GM23338 (cell line): ENCODE measurements at regions not wholly inside any gene's neighbourhood (a gene's known extent, or its start where the extent isn't known, plus 50 kb on each side); places are given as distances from the start of the nearest gene placed in this dataset.

Experiments
- ATAC-seq: fragments of 200-7000 bp; cut with Tn5 transposase; 3 replicates; pipeline ENCODE4 v1.9.1; 2020
- DNase-seq: peaks from one replicate; pipeline ENCODE4 v3.0.0-alpha.2; 2015; ENCODE audit warnings: low spot score
- H2AFZ ChIP-seq: fragments of 200-600 bp; sonication (generic); 2 replicates; pipeline ENCODE4 v1.8.0; 2016; ENCODE audit warnings: antibody characterized with exemption, mild to moderate bottlenecking, moderate library complexity
- H3F3A ChIP-seq: fragments of 200-600 bp; sonication (generic); replicated peaks from 2 replicates; pipeline ENCODE4 v1.8.0; 2017; ENCODE audit warnings: antibody characterized with exemption, mixed run types, low read depth
- H3K27ac ChIP-seq: fragments of 200-600 bp; sonication (generic); 2 replicates; pipeline ENCODE4 v1.6.1; 2016; ENCODE audit warnings: low read depth
- H3K27me3 ChIP-seq: fragments of 200-600 bp; sonication (generic); 2 replicates; pipeline ENCODE4 v1.8.0; 2016; ENCODE audit warnings: mild to moderate bottlenecking, mixed run types, moderate library complexity; ENCODE audit not compliant: insufficient read depth
- H3K36me3 ChIP-seq: fragments of 200-600 bp; sonication (generic); 2 replicates; pipeline ENCODE4 v1.8.0; 2016; ENCODE audit warnings: mild to moderate bottlenecking; ENCODE audit not compliant: insufficient read depth
- H3K4me1 ChIP-seq: fragments of 200-600 bp; sonication (generic); 2 replicates; pipeline ENCODE4 v1.8.0; 2016; ENCODE audit warnings: mild to moderate bottlenecking, moderate library complexity; ENCODE audit not compliant: insufficient read depth
- H3K4me2 ChIP-seq: fragments of 200-600 bp; sonication (generic); 2 replicates; pipeline ENCODE4 v1.7.1; 2017; ENCODE audit warnings: mixed run types
- H3K4me3 ChIP-seq: fragments of 200-600 bp; sonication (generic); 2 replicates; pipeline ENCODE4 v1.6.1; 2016; ENCODE audit warnings: mixed run types
- H3K79me2 ChIP-seq: fragments of 200-600 bp; sonication (generic); replicated peaks from 2 replicates; pipeline ENCODE4 v1.8.0; 2017; ENCODE audit warnings: mild to moderate bottlenecking; ENCODE audit not compliant: insufficient read depth
- H3K9me2 ChIP-seq: fragments of 200-600 bp; sonication (generic); 2 replicates; pipeline ENCODE4 v1.8.0; 2017; ENCODE audit not compliant: insufficient read depth
- H4K20me1 ChIP-seq: fragments of 200-600 bp; sonication (generic); replicated peaks from 2 replicates; pipeline ENCODE4 v1.8.0; 2017; ENCODE audit warnings: mild to moderate bottlenecking; ENCODE audit not compliant: insufficient read depth
- H3K27ac Mint-ChIP-seq: 2 replicates; pipeline ENCODE4 v1.8.0; 2020; ENCODE audit warnings: inconsistent platforms, mild to moderate bottlenecking, moderate library complexity, mixed read lengths
- H3K27me3 Mint-ChIP-seq: 3 replicates; pipeline ENCODE4 v1.8.0; 2022; ENCODE audit warnings: low read depth, mild to moderate bottlenecking, moderate library complexity, mixed read lengths, inconsistent platforms; ENCODE audit not compliant: insufficient read depth, poor library complexity
- H3K36me3 Mint-ChIP-seq: 3 replicates; pipeline ENCODE4 v1.8.0; 2021; ENCODE audit warnings: low read depth, mild to moderate bottlenecking, inconsistent platforms, moderate library complexity, mixed read lengths
- H3K4me1 Mint-ChIP-seq: 3 replicates; pipeline ENCODE4 v1.8.0; 2020; ENCODE audit warnings: mild to moderate bottlenecking, inconsistent platforms, mixed read lengths
- H3K4me3 Mint-ChIP-seq: 3 replicates; pipeline ENCODE4 v1.8.0; 2021; ENCODE audit warnings: moderate library complexity, mild to moderate bottlenecking, inconsistent platforms, mixed read lengths
- H3K9me3 Mint-ChIP-seq: 3 replicates; pipeline ENCODE4 v1.8.0; 2020; ENCODE audit warnings: moderate library complexity, mild to moderate bottlenecking, inconsistent platforms, mixed read lengths
- CREB1 ChIP-seq: fragments of 250-450 bp; sonication (Bioruptor Pico); IDR thresholded peaks from 2 replicates; pipeline ENCODE4 v1.5.0; 2020; ENCODE audit warnings: low read depth, mild to moderate bottlenecking, moderate library complexity
- EZH2 ChIP-seq: fragments of 200-600 bp; sonication (generic); IDR thresholded peaks from one replicate; pipeline ENCODE4 v1.8.0; 2017; ENCODE audit warnings: antibody characterized with exemption, mild to moderate bottlenecking, low read depth; ENCODE audit not compliant: unreplicated experiment
- EZH2phosphoT487 ChIP-seq: fragments of 200-600 bp; sonication (generic); IDR thresholded peaks from one replicate; pipeline ENCODE4 v1.8.1; 2018; ENCODE audit warnings: antibody characterized with exemption; ENCODE audit not compliant: unreplicated experiment
- JUNB ChIP-seq: IDR thresholded peaks from one replicate; pipeline ENCODE4 v1.6.1; 2016; ENCODE audit warnings: antibody characterized with exemption; ENCODE audit not compliant: unreplicated experiment
- NANOG ChIP-seq: IDR thresholded peaks from 2 replicates; pipeline ENCODE4 v1.6.1; 2016; ENCODE audit warnings: antibody characterized with exemption, borderline replicate concordance
- POLR2AphosphoS5 ChIP-seq: IDR thresholded peaks from 2 replicates; pipeline ENCODE4 v1.6.1; 2016; ENCODE audit warnings: antibody characterized with exemption, low read depth
- REST ChIP-seq: IDR thresholded peaks from one replicate; pipeline ENCODE4 v1.6.1; 2018; ENCODE audit warnings: antibody characterized with exemption; ENCODE audit not compliant: unreplicated experiment
- STAT1 ChIP-seq: IDR thresholded peaks from one replicate; pipeline ENCODE4 v1.6.1; 2016; ENCODE audit warnings: antibody characterized with exemption; ENCODE audit not compliant: unreplicated experiment
- ZNF114 ChIP-seq: fragments of 250-450 bp; sonication (Bioruptor Pico); IDR thresholded peaks from 2 replicates; pipeline ENCODE4 v1.5.0; 2020; ENCODE audit warnings: mild to moderate bottlenecking, moderate library complexity
- ZNF331 ChIP-seq: fragments of 250-450 bp; sonication (Bioruptor Pico); IDR thresholded peaks from 2 replicates; pipeline ENCODE4 v1.5.0; 2020; ENCODE audit warnings: low read depth, mild to moderate bottlenecking, moderate library complexity
- TF ChIP-seq, protein P1 (sequence below), 2 experiments: fragments of 200-600 bp in 1 of 2; sonication (generic) in 1 of 2; conservative IDR thresholded peaks; 2 replicates each; pipeline versions ENCODE4 v1.5.1 to v1.6.1; 2016 to 2017; ENCODE audit warnings: antibody characterized with exemption in 2 of 2, low read depth in 2 of 2, mild to moderate bottlenecking in 2 of 2, moderate library complexity in 1 of 2
- TF ChIP-seq, protein P2 (sequence below): fragments of 250-450 bp; sonication (Bioruptor Pico); IDR thresholded peaks from 2 replicates; pipeline ENCODE4 v1.5.0; 2020; ENCODE audit warnings: mild to moderate bottlenecking, moderate library complexity
- TF ChIP-seq, protein P3 (sequence below): IDR thresholded peaks from 2 replicates; pipeline ENCODE4 v1.6.1; 2016; ENCODE audit warnings: antibody characterized with exemption

DNA sequence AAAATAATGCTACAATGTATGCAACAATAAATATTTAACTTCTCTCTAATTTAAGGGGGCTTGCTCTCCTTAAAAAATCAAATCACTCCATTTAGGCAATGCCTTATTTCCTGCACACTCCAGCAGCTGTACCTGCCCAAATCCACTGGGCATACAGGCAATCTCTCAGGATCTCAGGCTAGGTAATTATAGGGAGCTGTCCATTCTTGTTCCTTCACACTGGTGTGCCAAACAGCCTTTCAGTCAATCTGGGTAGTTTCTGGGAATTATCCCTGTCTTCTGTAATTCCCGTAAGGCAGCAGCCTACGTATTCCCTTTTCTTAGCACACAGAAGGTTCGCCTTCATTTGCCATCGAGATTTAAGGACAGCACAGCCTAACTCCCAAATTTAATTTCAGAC, 922.6 kb upstream of the SLIT2 start:
- Histone ChIP-seq H3K4me1 (no peaks in the 10 kb centered on the region), H3K4me2 (no peak overlapping the region), H3K4me3 (no peak overlapping the region), H4K20me1 (no peaks in the 10 kb centered on the region), H3F3A (no peaks in the 10 kb centered on the region), H3K36me3 (no peaks in the 10 kb centered on the region), H2AFZ (no peak overlapping the region), H3K79me2 (no peaks in the 10 kb centered on the region), H3K27me3 (no peaks in the 10 kb centered on the region), H3K9me2 (no peaks in the 10 kb centered on the region), H3K27ac (no peak overlapping the region)
- Mint-ChIP-seq H3K9me3 (no peaks in the 10 kb centered on the region), H3K4me3 (no peak overlapping the region), H3K36me3 (no peaks in the 10 kb centered on the region), H3K27me3 (no peaks in the 10 kb centered on the region), H3K27ac (no peak overlapping the region), H3K4me1 (no peaks in the 10 kb centered on the region)
- DNase-seq (no peak), ATAC-seq (no peak)
- TF ChIP-seq ZNF331 (CRISPR knock-in tag) (no peak), POLR2AphosphoS5 (no peak), STAT1 (no peak), ZNF114 (CRISPR knock-in tag) (no peak), JUNB (no peak), NANOG (no peak), EZH2phosphoT487 (no peak), CREB1 (CRISPR knock-in tag) (no peak), EZH2 (no peak), REST (no peak)
- TF ChIP-seq, protein P1, sequence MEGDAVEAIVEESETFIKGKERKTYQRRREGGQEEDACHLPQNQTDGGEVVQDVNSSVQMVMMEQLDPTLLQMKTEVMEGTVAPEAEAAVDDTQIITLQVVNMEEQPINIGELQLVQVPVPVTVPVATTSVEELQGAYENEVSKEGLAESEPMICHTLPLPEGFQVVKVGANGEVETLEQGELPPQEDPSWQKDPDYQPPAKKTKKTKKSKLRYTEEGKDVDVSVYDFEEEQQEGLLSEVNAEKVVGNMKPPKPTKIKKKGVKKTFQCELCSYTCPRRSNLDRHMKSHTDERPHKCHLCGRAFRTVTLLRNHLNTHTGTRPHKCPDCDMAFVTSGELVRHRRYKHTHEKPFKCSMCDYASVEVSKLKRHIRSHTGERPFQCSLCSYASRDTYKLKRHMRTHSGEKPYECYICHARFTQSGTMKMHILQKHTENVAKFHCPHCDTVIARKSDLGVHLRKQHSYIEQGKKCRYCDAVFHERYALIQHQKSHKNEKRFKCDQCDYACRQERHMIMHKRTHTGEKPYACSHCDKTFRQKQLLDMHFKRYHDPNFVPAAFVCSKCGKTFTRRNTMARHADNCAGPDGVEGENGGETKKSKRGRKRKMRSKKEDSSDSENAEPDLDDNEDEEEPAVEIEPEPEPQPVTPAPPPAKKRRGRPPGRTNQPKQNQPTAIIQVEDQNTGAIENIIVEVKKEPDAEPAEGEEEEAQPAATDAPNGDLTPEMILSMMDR (conservative IDR thresholded peaks at IDR 0.05; ENCODE audit: low read depth in 2 of 2) = no peak
- TF ChIP-seq, protein P2, sequence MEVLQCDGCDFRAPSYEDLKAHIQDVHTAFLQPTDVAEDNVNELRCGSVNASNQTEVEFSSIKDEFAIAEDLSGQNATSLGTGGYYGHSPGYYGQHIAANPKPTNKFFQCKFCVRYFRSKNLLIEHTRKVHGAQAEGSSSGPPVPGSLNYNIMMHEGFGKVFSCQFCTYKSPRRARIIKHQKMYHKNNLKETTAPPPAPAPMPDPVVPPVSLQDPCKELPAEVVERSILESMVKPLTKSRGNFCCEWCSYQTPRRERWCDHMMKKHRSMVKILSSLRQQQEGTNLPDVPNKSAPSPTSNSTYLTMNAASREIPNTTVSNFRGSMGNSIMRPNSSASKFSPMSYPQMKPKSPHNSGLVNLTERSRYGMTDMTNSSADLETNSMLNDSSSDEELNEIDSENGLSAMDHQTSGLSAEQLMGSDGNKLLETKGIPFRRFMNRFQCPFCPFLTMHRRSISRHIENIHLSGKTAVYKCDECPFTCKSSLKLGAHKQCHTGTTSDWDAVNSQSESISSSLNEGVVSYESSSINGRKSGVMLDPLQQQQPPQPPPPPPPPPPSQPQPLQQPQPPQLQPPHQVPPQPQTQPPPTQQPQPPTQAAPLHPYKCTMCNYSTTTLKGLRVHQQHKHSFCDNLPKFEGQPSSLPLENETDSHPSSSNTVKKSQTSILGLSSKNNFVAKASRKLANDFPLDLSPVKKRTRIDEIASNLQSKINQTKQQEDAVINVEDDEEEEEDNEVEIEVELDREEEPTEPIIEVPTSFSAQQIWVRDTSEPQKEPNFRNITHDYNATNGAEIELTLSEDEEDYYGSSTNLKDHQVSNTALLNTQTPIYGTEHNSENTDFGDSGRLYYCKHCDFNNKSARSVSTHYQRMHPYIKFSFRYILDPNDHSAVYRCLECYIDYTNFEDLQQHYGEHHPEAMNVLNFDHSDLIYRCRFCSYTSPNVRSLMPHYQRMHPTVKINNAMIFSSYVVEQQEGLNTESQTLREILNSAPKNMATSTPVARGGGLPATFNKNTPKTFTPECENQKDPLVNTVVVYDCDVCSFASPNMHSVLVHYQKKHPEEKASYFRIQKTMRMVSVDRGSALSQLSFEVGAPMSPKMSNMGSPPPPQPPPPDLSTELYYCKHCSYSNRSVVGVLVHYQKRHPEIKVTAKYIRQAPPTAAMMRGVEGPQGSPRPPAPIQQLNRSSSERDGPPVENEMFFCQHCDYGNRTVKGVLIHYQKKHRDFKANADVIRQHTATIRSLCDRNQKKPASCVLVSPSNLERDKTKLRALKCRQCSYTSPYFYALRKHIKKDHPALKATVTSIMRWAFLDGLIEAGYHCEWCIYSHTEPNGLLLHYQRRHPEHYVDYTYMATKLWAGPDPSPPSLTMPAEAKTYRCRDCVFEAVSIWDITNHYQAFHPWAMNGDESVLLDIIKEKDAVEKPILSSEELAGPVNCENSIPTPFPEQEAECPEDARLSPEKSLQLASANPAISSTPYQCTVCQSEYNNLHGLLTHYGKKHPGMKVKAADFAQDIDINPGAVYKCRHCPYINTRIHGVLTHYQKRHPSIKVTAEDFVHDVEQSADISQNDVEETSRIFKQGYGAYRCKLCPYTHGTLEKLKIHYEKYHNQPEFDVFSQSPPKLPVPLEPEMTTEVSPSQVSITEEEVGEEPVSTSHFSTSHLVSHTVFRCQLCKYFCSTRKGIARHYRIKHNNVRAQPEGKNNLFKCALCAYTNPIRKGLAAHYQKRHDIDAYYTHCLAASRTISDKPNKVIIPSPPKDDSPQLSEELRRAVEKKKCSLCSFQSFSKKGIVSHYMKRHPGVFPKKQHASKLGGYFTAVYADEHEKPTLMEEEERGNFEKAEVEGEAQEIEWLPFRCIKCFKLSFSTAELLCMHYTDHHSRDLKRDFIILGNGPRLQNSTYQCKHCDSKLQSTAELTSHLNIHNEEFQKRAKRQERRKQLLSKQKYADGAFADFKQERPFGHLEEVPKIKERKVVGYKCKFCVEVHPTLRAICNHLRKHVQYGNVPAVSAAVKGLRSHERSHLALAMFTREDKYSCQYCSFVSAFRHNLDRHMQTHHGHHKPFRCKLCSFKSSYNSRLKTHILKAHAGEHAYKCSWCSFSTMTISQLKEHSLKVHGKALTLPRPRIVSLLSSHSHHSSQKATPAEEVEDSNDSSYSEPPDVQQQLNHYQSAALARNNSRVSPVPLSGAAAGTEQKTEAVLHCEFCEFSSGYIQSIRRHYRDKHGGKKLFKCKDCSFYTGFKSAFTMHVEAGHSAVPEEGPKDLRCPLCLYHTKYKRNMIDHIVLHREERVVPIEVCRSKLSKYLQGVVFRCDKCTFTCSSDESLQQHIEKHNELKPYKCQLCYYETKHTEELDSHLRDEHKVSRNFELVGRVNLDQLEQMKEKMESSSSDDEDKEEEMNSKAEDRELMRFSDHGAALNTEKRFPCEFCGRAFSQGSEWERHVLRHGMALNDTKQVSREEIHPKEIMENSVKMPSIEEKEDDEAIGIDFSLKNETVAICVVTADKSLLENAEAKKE = no peak
- TF ChIP-seq, protein P3, sequence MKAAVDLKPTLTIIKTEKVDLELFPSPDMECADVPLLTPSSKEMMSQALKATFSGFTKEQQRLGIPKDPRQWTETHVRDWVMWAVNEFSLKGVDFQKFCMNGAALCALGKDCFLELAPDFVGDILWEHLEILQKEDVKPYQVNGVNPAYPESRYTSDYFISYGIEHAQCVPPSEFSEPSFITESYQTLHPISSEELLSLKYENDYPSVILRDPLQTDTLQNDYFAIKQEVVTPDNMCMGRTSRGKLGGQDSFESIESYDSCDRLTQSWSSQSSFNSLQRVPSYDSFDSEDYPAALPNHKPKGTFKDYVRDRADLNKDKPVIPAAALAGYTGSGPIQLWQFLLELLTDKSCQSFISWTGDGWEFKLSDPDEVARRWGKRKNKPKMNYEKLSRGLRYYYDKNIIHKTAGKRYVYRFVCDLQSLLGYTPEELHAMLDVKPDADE = no peak
